ENCODE measurements at regions not wholly inside any gene's neighbourhood (a gene's known extent, or its start where the extent isn't known, plus 50 kb on each side); places are given as distances from the start of the nearest gene placed in this dataset.

DNA sequence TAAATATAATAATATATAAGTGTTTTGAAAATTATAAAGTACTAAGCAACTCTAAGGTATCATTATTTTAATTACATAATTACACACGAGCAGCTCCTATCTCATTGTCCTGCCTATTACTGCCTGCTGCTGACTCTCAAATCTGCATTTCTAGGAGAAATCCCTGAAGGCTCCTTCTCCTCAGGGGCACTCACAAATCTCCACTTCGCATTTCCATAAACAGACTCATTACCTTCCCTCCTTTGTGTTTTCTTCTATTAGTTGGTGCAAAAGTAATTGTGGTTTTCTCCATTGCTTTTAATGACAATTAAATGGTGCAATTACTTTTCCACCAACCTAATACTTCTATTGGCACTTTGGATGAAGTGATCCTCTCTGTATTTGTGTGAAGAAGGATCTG lies 135.0 kb upstream of the HNMT start:
- Histone ChIP-seq H3K4me3 (replicated peaks in 1 of 4; ENCODE audit: control extremely low read depth in 1 of 4, insufficient read depth in 1 of 4, low read depth in 3 of 4, low read length in 4 of 4) (no peak overlapping the region), H3K27me3 (ENCODE audit: control insufficient read depth, insufficient read depth, low read length) (no peaks in the 10 kb centered on the region), H3K4me2 (ENCODE audit: extremely low read depth, insufficient read depth, low read length) (no peak overlapping the region), H2AFZ (ENCODE audit: low read length) (no peak overlapping the region), H3K79me2 (ENCODE audit: control insufficient read depth, insufficient read depth, low read length) (no peaks in the 10 kb centered on the region), H3K36me3 (ENCODE audit: control insufficient read depth, insufficient read depth, low read length) (no peaks in the 10 kb centered on the region), H3K9ac (ENCODE audit: insufficient read depth, low read length) (no peak overlapping the region), H3K27ac (ENCODE audit: insufficient read depth, low read length) (no peak overlapping the region), H4K20me1 (ENCODE audit: control insufficient read depth, extremely low read depth, insufficient read depth, low read length) (no peaks in the 10 kb centered on the region), H3K9me3 (ENCODE audit: control insufficient read depth, insufficient read depth, low read depth, low read length) (no peaks in the 10 kb centered on the region), H3K4me1 (ENCODE audit: control insufficient read depth, extremely low read depth, insufficient read depth, low read length) (no peaks in the 10 kb centered on the region)
- no peak for TF ChIP-seq CTCF (conservative IDR thresholded peaks at IDR 0.05 in 1 of 2, IDR thresholded peaks at IDR 0.05 in 1 of 2; ENCODE audit: low read depth in 1 of 2, low read length in 2 of 2)
- no peak for TF ChIP-seq EZH2 (IDR thresholded peaks at IDR 0.05; ENCODE audit: low read length, missing control alignments)
- no peak for DNase-seq (ENCODE audit: low read depth in 2 of 2)

DNA sequence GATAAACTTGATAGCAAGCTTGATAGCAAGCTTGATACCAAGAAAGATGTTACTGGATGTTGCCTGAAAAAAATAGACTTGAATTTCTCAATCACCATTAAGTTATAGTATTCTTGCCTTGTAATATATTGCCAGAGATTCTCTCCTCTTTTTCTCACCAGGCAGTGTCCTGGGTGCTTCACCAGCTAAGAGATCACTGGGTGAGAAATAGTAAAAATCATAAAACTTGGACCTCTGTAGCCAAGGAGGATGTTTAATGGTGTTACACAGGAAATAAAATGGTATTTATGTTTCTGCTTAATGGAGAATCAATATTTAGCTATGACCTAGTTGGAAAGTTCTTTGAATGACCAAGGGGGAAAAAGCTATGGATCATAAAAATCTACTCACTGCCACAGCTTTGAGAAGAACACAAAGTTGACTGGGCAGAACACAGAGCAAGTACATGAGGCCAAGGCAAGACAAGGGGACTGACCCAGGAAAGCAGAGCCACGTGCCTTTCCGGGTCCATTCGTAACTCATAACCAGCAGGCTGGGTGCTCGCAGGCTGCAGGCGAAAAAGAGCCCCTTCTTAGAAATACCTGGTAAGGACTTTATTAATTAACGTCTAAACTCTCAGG lies 129.4 kb upstream of the HNMT start:
- Histone ChIP-seq H3K4me1 (ENCODE audit: control insufficient read depth, extremely low read depth, insufficient read depth, low read length) (no peaks in the 10 kb centered on the region), H3K9me3 (ENCODE audit: control insufficient read depth, insufficient read depth, low read depth, low read length) (no peaks in the 10 kb centered on the region), H3K4me3 (replicated peaks in 1 of 4; ENCODE audit: control extremely low read depth in 1 of 4, insufficient read depth in 1 of 4, low read depth in 3 of 4, low read length in 4 of 4) (no peak overlapping the region), H3K27ac (ENCODE audit: insufficient read depth, low read length) (no peak overlapping the region), H3K9ac (ENCODE audit: insufficient read depth, low read length) (no peak overlapping the region), H3K27me3 (ENCODE audit: control insufficient read depth, insufficient read depth, low read length) (no peaks in the 10 kb centered on the region), H3K4me2 (ENCODE audit: extremely low read depth, insufficient read depth, low read length) (no peak overlapping the region), H3K79me2 (ENCODE audit: control insufficient read depth, insufficient read depth, low read length) (no peaks in the 10 kb centered on the region), H3K36me3 (ENCODE audit: control insufficient read depth, insufficient read depth, low read length) (no peaks in the 10 kb centered on the region), H4K20me1 (ENCODE audit: control insufficient read depth, extremely low read depth, insufficient read depth, low read length) (no peaks in the 10 kb centered on the region), H2AFZ (ENCODE audit: low read length) (no peak overlapping the region)
- no peak for TF ChIP-seq EZH2 (IDR thresholded peaks at IDR 0.05; ENCODE audit: low read length, missing control alignments)
- TF ChIP-seq CTCF (conservative IDR thresholded peaks at IDR 0.05 in 1 of 2, IDR thresholded peaks at IDR 0.05 in 1 of 2; ENCODE audit: low read depth in 1 of 2, low read length in 2 of 2): no peak
- no peak for DNase-seq (ENCODE audit: low read depth in 2 of 2)

GRCh38 chr2:137836671-137837070 lies 127.6 kb upstream of the HNMT start:
- Histone ChIP-seq H3K27me3 (ENCODE audit: control insufficient read depth, insufficient read depth, low read length) (no peaks in the 10 kb centered on the region), H3K36me3 (ENCODE audit: control insufficient read depth, insufficient read depth, low read length) (no peaks in the 10 kb centered on the region), H3K27ac (ENCODE audit: insufficient read depth, low read length) (no peak overlapping the region), H4K20me1 (ENCODE audit: control insufficient read depth, extremely low read depth, insufficient read depth, low read length) (no peaks in the 10 kb centered on the region), H3K79me2 (ENCODE audit: control insufficient read depth, insufficient read depth, low read length) (no peaks in the 10 kb centered on the region), H3K9ac (ENCODE audit: insufficient read depth, low read length) (no peak overlapping the region), H2AFZ (ENCODE audit: low read length) (no peak overlapping the region), H3K4me1 (ENCODE audit: control insufficient read depth, extremely low read depth, insufficient read depth, low read length) (no peaks in the 10 kb centered on the region), H3K4me3 (replicated peaks in 1 of 4; ENCODE audit: control extremely low read depth in 1 of 4, insufficient read depth in 1 of 4, low read depth in 3 of 4, low read length in 4 of 4) (no peak overlapping the region), H3K4me2 (ENCODE audit: extremely low read depth, insufficient read depth, low read length) (no peak overlapping the region), H3K9me3 (ENCODE audit: control insufficient read depth, insufficient read depth, low read depth, low read length) (no peaks in the 10 kb centered on the region)
- no peak for DNase-seq (ENCODE audit: low read depth in 2 of 2)
- no peak for TF ChIP-seq CTCF (conservative IDR thresholded peaks at IDR 0.05 in 1 of 2, IDR thresholded peaks at IDR 0.05 in 1 of 2; ENCODE audit: low read depth in 1 of 2, low read length in 2 of 2)
